IMR-90 (cell line): ENCODE measurements at regions not wholly inside any gene's neighbourhood (a gene's known extent, or its start where the extent isn't known, plus 50 kb on each side); places are given as distances from the start of the nearest gene placed in this dataset.

Source experiments
- ATAC-seq: fragments of 200-7000 bp; cut with Tn5 transposase; 2 replicates; pipeline ENCODE4 v1.9.1; 2020; ENCODE audit warnings: low read depth, mild to moderate bottlenecking, moderate library complexity
- BruUV-seq: library from RNA; stranded (reverse); fragments of 400-500 nt; replicated peaks from 2 replicates; lab custom pipeline; 2021; lab: Mats Ljungman, UMichigan
- CTCF ChIA-PET: fragments of 300-600 bp; formaldehyde crosslinking; extraction: SDS; loops from one replicate; lab custom pipeline; 2021; ENCODE audit warnings: antibody characterized with exemption; lab: Yijun Ruan, JAX
- POLR2A ChIA-PET: fragments of 300-600 bp; sonication (Branson Sonifier 250); formaldehyde crosslinking; loops from one replicate; lab custom pipeline; 2022; ENCODE audit warnings: antibody characterized with exemption; ENCODE audit not compliant: unreplicated experiment; lab: Charles Lee
- DNase-seq: peaks from one replicate; pipeline ENCODE4 v3.0.0; 2013
- H2AFZ ChIP-seq: replicated peaks from 2 replicates; pipeline ENCODE3; 2013; ENCODE audit warnings: low read length, mild to moderate bottlenecking; ENCODE audit not compliant: poor library complexity
- H2AK5ac ChIP-seq: 2 replicates; pipeline ENCODE4 v1.6.1; 2013; ENCODE audit warnings: low read depth, low read length, inconsistent platforms
- H2AK9ac ChIP-seq: replicated peaks from 2 replicates; pipeline ENCODE3; 2013; ENCODE audit warnings: mild to moderate bottlenecking, low read depth, low read length, moderate library complexity; ENCODE audit not compliant: poor library complexity
- H2BK120ac ChIP-seq: 2 replicates; pipeline ENCODE4 v1.6.1; 2013; ENCODE audit warnings: low read depth, low read length, inconsistent platforms
- H2BK15ac ChIP-seq: 3 replicates; pipeline ENCODE4 v1.6.1; 2013; ENCODE audit warnings: low read depth, low read length, inconsistent platforms
- H2BK20ac ChIP-seq: 2 replicates; pipeline ENCODE4 v1.6.1; 2013; ENCODE audit warnings: low read depth, mild to moderate bottlenecking, inconsistent platforms, low read length, moderate library complexity
- H2BK5ac ChIP-seq: 2 replicates; pipeline ENCODE4 v1.6.1; 2013; ENCODE audit warnings: mild to moderate bottlenecking, low read depth, low read length, inconsistent platforms; ENCODE audit not compliant: poor library complexity, severe bottlenecking
- H3K14ac ChIP-seq: replicated peaks from 2 replicates; pipeline ENCODE4 v1.6.1; 2013; ENCODE audit warnings: low read depth, low read length, inconsistent platforms
- H3K18ac ChIP-seq: 2 replicates; pipeline ENCODE4 v1.6.1; 2013; ENCODE audit warnings: low read depth, low read length, control low read depth
- H3K23ac ChIP-seq: 2 replicates; pipeline ENCODE4 v1.6.1; 2013; ENCODE audit warnings: low read depth, low read length, inconsistent platforms
- H3K27ac ChIP-seq: 2 replicates; pipeline ENCODE4 v1.5.1; 2013; ENCODE audit warnings: mild to moderate bottlenecking, control low read depth, low read length; ENCODE audit not compliant: insufficient read depth
- H3K27me3 ChIP-seq: 2 replicates; pipeline ENCODE4 v1.6.1; 2013; ENCODE audit warnings: low read length; ENCODE audit not compliant: control insufficient read depth, insufficient read depth
- H3K36me3 ChIP-seq: 2 replicates; pipeline ENCODE4 v1.6.1; 2013; ENCODE audit warnings: low read length, mixed read lengths; ENCODE audit not compliant: control insufficient read depth, insufficient read depth
- H3K4ac ChIP-seq: 2 replicates; pipeline ENCODE4 v1.6.1; 2013; ENCODE audit warnings: low read depth, low read length, inconsistent platforms
- H3K4me1 ChIP-seq: 2 replicates; pipeline ENCODE4 v1.6.1; 2013; ENCODE audit warnings: low read length, mixed read lengths; ENCODE audit not compliant: control insufficient read depth, insufficient read depth
- H3K4me2 ChIP-seq: 2 replicates; pipeline ENCODE4 v1.6.1; 2013; ENCODE audit warnings: low read depth, mild to moderate bottlenecking, control low read depth, low read length, moderate library complexity
- H3K4me3 ChIP-seq: 2 replicates; pipeline ENCODE4 v1.5.1; 2013; ENCODE audit warnings: low read depth, mild to moderate bottlenecking, control low read depth, low read length, moderate library complexity; ENCODE audit not compliant: insufficient read depth
- H3K56ac ChIP-seq: 2 replicates; pipeline ENCODE4 v1.6.1; 2013; ENCODE audit warnings: low read length, inconsistent platforms; ENCODE audit not compliant: insufficient read depth; ENCODE audit errors: extremely low read depth
- H3K79me1 ChIP-seq, 2 experiments: 2 replicates each; pipeline ENCODE4 v1.6.1; 2013; ENCODE audit warnings: low read length in 2 of 2, inconsistent platforms in 1 of 2, low read depth in 1 of 2
- H3K9ac ChIP-seq: 2 replicates; pipeline ENCODE4 v1.6.1; 2013; ENCODE audit warnings: low read depth, low read length, control low read depth
- H3K9me1 ChIP-seq: 2 replicates; pipeline ENCODE4 v1.6.1; 2013; ENCODE audit warnings: low read length, inconsistent platforms; ENCODE audit not compliant: insufficient read depth
- H3K9me3 ChIP-seq: 2 replicates; pipeline ENCODE4 v1.6.1; 2013; ENCODE audit warnings: low read length; ENCODE audit not compliant: control insufficient read depth, insufficient read depth
- H4K20me1 ChIP-seq: 2 replicates; pipeline ENCODE4 v1.6.1; 2013; ENCODE audit warnings: low read length, inconsistent platforms; ENCODE audit not compliant: insufficient read depth
- H4K5ac ChIP-seq: 2 replicates; pipeline ENCODE4 v1.6.1; 2013; ENCODE audit warnings: mild to moderate bottlenecking, low read depth, low read length, control low read depth
- H4K8ac ChIP-seq, 2 experiments: 2 replicates each; pipeline ENCODE4 v1.6.1; 2013; ENCODE audit warnings: low read depth in 2 of 2, low read length in 2 of 2, control low read depth in 1 of 2, inconsistent platforms in 1 of 2
- H4K91ac ChIP-seq: 2 replicates; pipeline ENCODE4 v1.6.1; 2013; ENCODE audit warnings: low read depth, low read length, inconsistent platforms; ENCODE audit not compliant: insufficient read depth
- BHLHE40 ChIP-seq: fragments of 150-350 bp; IDR thresholded peaks from 2 replicates; pipeline ENCODE4 v1.6.1; 2016; ENCODE audit warnings: mild to moderate bottlenecking, low read depth, low read length
- CEBPB ChIP-seq: IDR thresholded peaks from 2 replicates; pipeline ENCODE4 v1.6.1; 2012; ENCODE audit warnings: low read depth, low read length, improper control_type of control experiment
- CHD1 ChIP-seq: IDR thresholded peaks from 2 replicates; pipeline ENCODE4 v1.6.1; 2012; ENCODE audit warnings: low read depth, low read length, improper control_type of control experiment
- FOS ChIP-seq: fragments of 150-350 bp; IDR thresholded peaks from 2 replicates; pipeline ENCODE4 v1.6.1; 2016; ENCODE audit warnings: low read depth, low read length
- MAFK ChIP-seq: IDR thresholded peaks from 2 replicates; pipeline ENCODE4 v1.6.1; 2012; ENCODE audit warnings: low read depth, low read length, improper control_type of control experiment
- MAZ ChIP-seq: IDR thresholded peaks from 2 replicates; pipeline ENCODE4 v1.6.1; 2012; ENCODE audit warnings: low read depth, mild to moderate bottlenecking, low read length, improper control_type of control experiment, moderate library complexity, borderline replicate concordance
- MXI1 ChIP-seq: IDR thresholded peaks from 2 replicates; pipeline ENCODE4 v1.6.1; 2012; ENCODE audit warnings: low read depth, mild to moderate bottlenecking, low read length, moderate library complexity, borderline replicate concordance
- NFE2L2 ChIP-seq: fragments of 150-350 bp; IDR thresholded peaks from 2 replicates; pipeline ENCODE4 v1.6.1; 2016; ENCODE audit warnings: low read depth, mild to moderate bottlenecking, low read length
- POLR2A ChIP-seq: IDR thresholded peaks from 2 replicates; pipeline ENCODE4 v1.6.1; 2012; ENCODE audit warnings: mild to moderate bottlenecking, low read depth, low read length
- RAD21 ChIP-seq: IDR thresholded peaks from 2 replicates; pipeline ENCODE4 v1.6.1; 2012; ENCODE audit warnings: low read length, improper control_type of control experiment
- RFX5 ChIP-seq: IDR thresholded peaks from 2 replicates; pipeline ENCODE4 v1.8.0; 2012; ENCODE audit warnings: low read depth, mild to moderate bottlenecking, low read length, moderate library complexity
- SMC3 ChIP-seq: fragments of 150-350 bp; IDR thresholded peaks from 2 replicates; pipeline ENCODE4 v1.6.1; 2016; ENCODE audit warnings: low read depth, mild to moderate bottlenecking, antibody characterized with exemption, low read length, moderate library complexity
- USF2 ChIP-seq: fragments of 150-350 bp; IDR thresholded peaks from 2 replicates; pipeline ENCODE4 v1.6.1; 2017; ENCODE audit warnings: mild to moderate bottlenecking, antibody characterized with exemption, low read length, low read depth
- WGBS, 2 experiments: methylation state at CpG; one replicate each; pipeline versions ENCODE4 v1.1.5 to v1.1.7; 2013; ENCODE audit warnings: missing lambda C conversion rate in 2 of 2; ENCODE audit not compliant: insufficient read length in 1 of 2; ENCODE audit errors: extremely low coverage in 2 of 2; 5-methylcytosine and 5-hydroxymethylcytosine counted together
- dilution Hi-C: fragments of 300-500 bp; cut with HindIII; formaldehyde crosslinking; loops from one replicate; pipeline ENCODE4 v1.14.3; 2018; ENCODE audit warnings: low sequenced_read_pairs; ENCODE audit not compliant: unreplicated experiment
- in situ Hi-C: fragments of 300-500 bp; cut with MboI; formaldehyde crosslinking; loops from 3 replicates; pipeline ENCODE4 v1.14.3; 2019; ENCODE audit warnings: low sequenced_read_pairs, inconsistent platforms, mixed read lengths
- intact Hi-C: fragments of 100-400 bp; cut with micrococcal nuclease; formaldehyde crosslinking; loops from 2 replicates; pipeline ENCODE4 v1.10.0; 2022
- TF ChIP-seq, protein P1 (sequence below): fragments of 150-350 bp; IDR thresholded peaks from 2 replicates; pipeline ENCODE4 v1.6.1; 2016; ENCODE audit warnings: low read depth, mild to moderate bottlenecking, low read length, moderate library complexity, borderline replicate concordance

DNA sequence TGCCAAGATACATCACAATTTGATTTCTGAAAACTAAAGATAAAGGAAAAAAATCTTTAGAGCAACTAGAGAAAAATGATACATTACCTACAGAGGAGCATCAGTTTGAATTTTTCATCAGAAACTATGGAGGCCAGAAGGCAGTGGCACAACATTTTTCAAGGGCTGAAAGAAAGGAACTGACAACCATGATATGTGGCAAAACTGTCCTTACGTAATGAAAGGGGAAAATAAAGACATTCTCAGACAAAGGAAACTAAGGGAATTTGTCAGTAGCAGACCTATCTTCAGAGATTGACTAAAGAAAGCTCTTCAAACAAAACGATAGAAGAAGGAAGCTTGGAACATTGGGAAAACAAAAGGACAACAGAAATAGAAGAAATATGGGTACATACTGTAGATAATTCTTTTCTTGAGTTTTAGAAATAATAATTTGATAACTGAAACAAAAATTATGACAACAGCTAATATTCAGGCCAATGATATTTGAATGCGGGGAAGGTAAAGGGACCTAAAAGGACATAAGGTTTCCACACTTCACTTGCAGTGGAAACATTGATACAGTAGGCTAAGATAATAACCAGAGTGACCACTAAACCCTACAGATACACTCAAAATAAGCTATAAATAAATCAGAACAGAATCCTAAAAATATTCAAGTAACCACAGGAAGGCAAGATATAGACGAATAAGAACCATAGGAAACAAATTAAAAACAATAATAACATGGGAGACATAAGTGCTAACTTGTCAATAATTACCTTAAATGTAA is 70.0 kb upstream of the NPAS2 start:
- peak overlapping the region; percentile 20 for H3K4ac ChIP-seq
- H3K27me3 ChIP-seq: no peaks in the 10 kb centered on the region
- no peak overlapping the region for H3K9ac ChIP-seq
- H3K23ac ChIP-seq: no peak overlapping the region
- peak overlapping the region; percentile 61; the same call in 1 of the 3 replicates for H2BK15ac ChIP-seq
- ATAC-seq (no peak), DNase-seq (no peak)
- no peak overlapping the region for H2AK9ac ChIP-seq
- no peak overlapping the region for H3K56ac ChIP-seq
- H3K36me3 ChIP-seq: no peaks in the 10 kb centered on the region
- no peak overlapping the region for H3K4me2 ChIP-seq
- no peak overlapping the region for H2AK5ac ChIP-seq
- no peak overlapping the region for H3K27ac ChIP-seq
- H2BK5ac ChIP-seq: no peak overlapping the region
- H3K9me1 ChIP-seq: peaks cover 31% of the 10 kb centered on the region
- H3K14ac ChIP-seq: 0 out of 2 replicates have a peak overlapping the region, but pooled peaks have one; percentile 27
- in situ Hi-C loops (no loop called here), intact Hi-C loops (no loop called here), dilution Hi-C loops (no loop called here)
- peak overlapping the region; percentile 37; the same call in 1 of the 2 replicates for H2BK20ac ChIP-seq
- H3K18ac ChIP-seq: no peak overlapping the region
- H2AFZ ChIP-seq: no peak overlapping the region
- H2BK120ac ChIP-seq: peak overlapping the region; percentile 80; the same call in 1 of the 2 replicates
- no peaks in the 10 kb centered on the region for H4K20me1 ChIP-seq
- no peak for TF ChIP-seq BHLHE40
- TF ChIP-seq USF2: no peak
- no peak for TF ChIP-seq MAFK
- no peak for TF ChIP-seq MAZ
- TF ChIP-seq POLR2A: no peak
- TF ChIP-seq RAD21: no peak
- TF ChIP-seq RFX5: no peak
- TF ChIP-seq, protein P1, sequence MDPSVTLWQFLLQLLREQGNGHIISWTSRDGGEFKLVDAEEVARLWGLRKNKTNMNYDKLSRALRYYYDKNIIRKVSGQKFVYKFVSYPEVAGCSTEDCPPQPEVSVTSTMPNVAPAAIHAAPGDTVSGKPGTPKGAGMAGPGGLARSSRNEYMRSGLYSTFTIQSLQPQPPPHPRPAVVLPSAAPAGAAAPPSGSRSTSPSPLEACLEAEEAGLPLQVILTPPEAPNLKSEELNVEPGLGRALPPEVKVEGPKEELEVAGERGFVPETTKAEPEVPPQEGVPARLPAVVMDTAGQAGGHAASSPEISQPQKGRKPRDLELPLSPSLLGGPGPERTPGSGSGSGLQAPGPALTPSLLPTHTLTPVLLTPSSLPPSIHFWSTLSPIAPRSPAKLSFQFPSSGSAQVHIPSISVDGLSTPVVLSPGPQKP: no peak
- no peak for TF ChIP-seq NFE2L2
- no peak for TF ChIP-seq MXI1
- TF ChIP-seq CHD1: no peak
- no peak for TF ChIP-seq CEBPB
- TF ChIP-seq SMC3: no peak
- no peak for TF ChIP-seq FOS
- 0 out of 4 replicates have a peak, but pooled peaks cover 0 to 4% of the 10 kb centered on the region in 2 experiments for H3K79me1 ChIP-seq
- no peak overlapping the region for H4K8ac ChIP-seq
- H3K4me1 ChIP-seq: peaks cover 29% of the 10 kb centered on the region
- POLR2A ChIA-PET: interaction anchor here (0.7 kb wide), 1 partner anchor 12 kb away, joined by 3 read pairs; no protein-coding TSS in a partner anchor
- CTCF ChIA-PET: no interaction called here
- BruUV-seq: no TSS peak
- no peak overlapping the region for H4K5ac ChIP-seq
- no peaks in the 10 kb centered on the region for H3K9me3 ChIP-seq
- WGBS, 2 experiments: no CpG with 5 or more reads among the region's 4 CpGs
- H3K4me3 ChIP-seq: no peak overlapping the region
- H4K91ac ChIP-seq: 0 out of 2 replicates have a peak overlapping the region, but pooled peaks have one; percentile 16
